Keratinocyte (primary cell): ENCODE measurements at regions not wholly inside any gene's neighbourhood (a gene's known extent, or its start where the extent isn't known, plus 50 kb on each side); places are given as distances from the start of the nearest gene placed in this dataset.
"Not testable (repeated sequence)": the region's sequence is repeated elsewhere in the genome, so short reads cannot be mapped to it uniquely, and the experiment has no call there.

Source experiments
- DNase-seq: peaks from one replicate; pipeline ENCODE4 v3.0.0-alpha.2; 2011; ENCODE audit warnings: low read depth, missing footprints, low spot score
- FAIRE-seq: peaks from 2 replicates; lab custom pipeline; 2011; peaks lifted over from hg19 to GRCh38; lab: Jason Lieb, UNC
- H2AFZ ChIP-seq: 2 replicates; pipeline ENCODE4 v1.6.0; 2012; ENCODE audit warnings: low read length, control low read depth, inconsistent platforms; ENCODE audit not compliant: control insufficient read depth
- H3K27ac ChIP-seq: 2 replicates; pipeline ENCODE4 v1.5.1; 2011; ENCODE audit warnings: low read length; ENCODE audit not compliant: control insufficient read depth, insufficient read depth
- H3K27me3 ChIP-seq: 3 replicates; pipeline ENCODE4 v1.6.0; 2011; ENCODE audit warnings: low read length; ENCODE audit not compliant: control insufficient read depth, insufficient read depth; ENCODE audit errors: extremely low read depth
- H3K36me3 ChIP-seq, 2 experiments: 2 replicates in 1 of 2; 3 replicates in 1 of 2; pipeline ENCODE4 v1.5.1; 2011; ENCODE audit warnings: low read length in 2 of 2, mild to moderate bottlenecking in 1 of 2; ENCODE audit not compliant: control insufficient read depth in 2 of 2, insufficient read depth in 2 of 2; ENCODE audit errors: extremely low read depth in 1 of 2
- H3K4me1 ChIP-seq: 3 replicates; pipeline ENCODE4 v1.5.1; 2011; ENCODE audit warnings: low read length; ENCODE audit not compliant: control insufficient read depth, insufficient read depth; ENCODE audit errors: extremely low read depth
- H3K4me2 ChIP-seq: 3 replicates; pipeline ENCODE4 v1.6.0; 2011; ENCODE audit warnings: low read depth, low read length; ENCODE audit not compliant: control insufficient read depth, insufficient read depth; ENCODE audit errors: extremely low read depth
- H3K4me3 ChIP-seq, 3 experiments: fragments of 200-600 bp in 1 of 3; sonication (generic) in 1 of 3; 2 replicates in 2 of 3; 3 replicates in 1 of 3; pipeline ENCODE4 v1.5.1; 2011 to 2016; ENCODE audit warnings: low read length in 3 of 3, mild to moderate bottlenecking in 3 of 3, control low read depth in 2 of 3, inconsistent platforms in 1 of 3, low read depth in 1 of 3, mixed read lengths in 1 of 3, mixed run types in 1 of 3, moderate library complexity in 1 of 3; ENCODE audit not compliant: control insufficient read depth in 2 of 3, insufficient read depth in 2 of 3; ENCODE audit errors: extremely low read depth in 1 of 3
- H3K79me2 ChIP-seq: 2 replicates; pipeline ENCODE4 v1.6.0; 2012; ENCODE audit warnings: low read length; ENCODE audit not compliant: control insufficient read depth, insufficient read depth
- H3K9ac ChIP-seq: 3 replicates; pipeline ENCODE4 v1.6.0; 2011; ENCODE audit warnings: low read length; ENCODE audit not compliant: control insufficient read depth, insufficient read depth; ENCODE audit errors: extremely low read depth
- H3K9me1 ChIP-seq: 3 replicates; pipeline ENCODE4 v1.6.0; 2011; ENCODE audit warnings: low read length; ENCODE audit not compliant: control insufficient read depth, insufficient read depth; ENCODE audit errors: extremely low read depth
- H3K9me3 ChIP-seq: 2 replicates; pipeline ENCODE4 v1.5.1; 2012; ENCODE audit warnings: low read depth, low read length; ENCODE audit not compliant: control insufficient read depth
- H4K20me1 ChIP-seq: 3 replicates; pipeline ENCODE4 v1.6.0; 2011; ENCODE audit warnings: low read length; ENCODE audit not compliant: control insufficient read depth, insufficient read depth; ENCODE audit errors: extremely low read depth
- CTCF ChIP-seq, 3 experiments: IDR thresholded peaks in 1 of 3; conservative IDR thresholded peaks in 1 of 3; optimal IDR thresholded peaks in 1 of 3; 2 replicates in 2 of 3; 3 replicates in 1 of 3; pipeline versions ENCODE3 to v1.5.1; 2011; ENCODE audit warnings: low read length in 3 of 3, mild to moderate bottlenecking in 3 of 3, moderate library complexity in 2 of 3, control low read depth in 1 of 3, inconsistent platforms in 1 of 3; ENCODE audit not compliant: insufficient read depth in 2 of 3; ENCODE audit errors: extremely low read depth in 1 of 3
- EZH2 ChIP-seq: IDR thresholded peaks from one replicate; pipeline ENCODE4 v1.6.1; 2012; ENCODE audit warnings: inconsistent platforms, mild to moderate bottlenecking, low read length, moderate library complexity
- dilution Hi-C: fragments of 300-500 bp; cut with MboI; formaldehyde crosslinking; loops from one replicate; pipeline ENCODE4 v1.7.0; 2020; ENCODE audit warnings: low sequenced_read_pairs; ENCODE audit not compliant: extremely low pct_ligation_motif_present

GRCh38 chr6:23797041-23797440 is 329.0 kb upstream of the NRSN1 start:
- Histone ChIP-seq H4K20me1 (no peaks in the 10 kb centered on the region), H3K27me3 (no peaks in the 10 kb centered on the region), H3K9ac (no peak overlapping the region), H3K9me1 (no peaks in the 10 kb centered on the region), H3K4me2 (no peak overlapping the region), H2AFZ (no peak overlapping the region), H3K79me2 (no peaks in the 10 kb centered on the region), H3K9me3 (no peaks in the 10 kb centered on the region), H3K36me3 (no peaks in the 10 kb centered on the region), H3K27ac (no peak overlapping the region), H3K4me3 (no peak overlapping the region), H3K4me1 (no peaks in the 10 kb centered on the region)
- FAIRE-seq (no peak), DNase-seq (no peak)
- dilution Hi-C loops = no loop called here
- no peak for TF ChIP-seq EZH2
- no peak for TF ChIP-seq CTCF (optimal IDR thresholded peaks at IDR 0.05 in 1 of 3, IDR thresholded peaks at IDR 0.05 in 1 of 3, conservative IDR thresholded peaks at IDR 0.05 in 1 of 3; ENCODE audit: extremely low read depth in 1 of 3, insufficient read depth in 2 of 3, low read length in 3 of 3)

- DNase-seq, dilution Hi-C loops, FAIRE-seq, H3K9ac ChIP-seq, H3K4me1 ChIP-seq, H3K9me3 ChIP-seq, H3K79me2 ChIP-seq, H4K20me1 ChIP-seq, H3K4me2 ChIP-seq, H2AFZ ChIP-seq, H3K27me3 ChIP-seq, H3K36me3 ChIP-seq, H3K9me1 ChIP-seq, H3K27ac ChIP-seq, H3K4me3 ChIP-seq: not testable (repeated sequence)
Observed at GRCh38 chr6:23804289-23804688, 321.7 kb upstream of the NRSN1 start.

GRCh38 chr6:23821141-23821540 is 304.9 kb upstream of the NRSN1 start:
- DNase-seq, H3K9me1 ChIP-seq, H3K4me3 ChIP-seq, H3K27me3 ChIP-seq, H3K27ac ChIP-seq, H3K4me1 ChIP-seq, FAIRE-seq, dilution Hi-C loops, H3K9ac ChIP-seq, H3K36me3 ChIP-seq, H2AFZ ChIP-seq, H3K4me2 ChIP-seq, H3K9me3 ChIP-seq, H3K79me2 ChIP-seq, H4K20me1 ChIP-seq: not testable (repeated sequence)
